WI38 (cell line): ENCODE measurements at regions not wholly inside any gene's neighbourhood (a gene's known extent, or its start where the extent isn't known, plus 50 kb on each side); places are given as distances from the start of the nearest gene placed in this dataset.

Experiments used
- H3K4me3 ChIP-seq: 2 replicates; pipeline ENCODE4 v1.5.1; 2011; ENCODE audit warnings: low read depth, mild to moderate bottlenecking, control low read depth, low read length
- CTCF ChIP-seq: IDR thresholded peaks from 2 replicates; pipeline ENCODE4 v1.5.1; 2012; ENCODE audit warnings: low read depth, mild to moderate bottlenecking, control low read depth, low read length

GRCh38 chr22:48394787-48395186 lies 1432.9 kb downstream of the BRD1 start:
- no peak for TF ChIP-seq CTCF
- no peak overlapping the region for H3K4me3 ChIP-seq

- H3K4me3 ChIP-seq, result no peak overlapping the region
- no peak for TF ChIP-seq CTCF
Measured at GRCh38 chr22:48393885-48394284, 1433.8 kb downstream of the BRD1 start.

- no peak for TF ChIP-seq CTCF
- no peak overlapping the region for H3K4me3 ChIP-seq
Measured at GRCh38 chr22:48393041-48393370, 1434.7 kb downstream of the BRD1 start.

- H3K4me3 ChIP-seq, result no peak overlapping the region
- TF ChIP-seq CTCF, result no peak
Measured at GRCh38 chr22:48391820-48392219, 1435.9 kb downstream of the BRD1 start.

- no peak overlapping the region for H3K4me3 ChIP-seq
- no peak for TF ChIP-seq CTCF
Measured at GRCh38 chr22:48391171-48391711, 1436.4 kb downstream of the BRD1 start.

- no peak overlapping the region for H3K4me3 ChIP-seq
- TF ChIP-seq CTCF, result no peak
Measured at GRCh38 chr22:48389916-48390315, 1437.8 kb downstream of the BRD1 start.

- no peak for TF ChIP-seq CTCF
Measured at GRCh38 chr22:48382197-48382596, 1445.5 kb downstream of the BRD1 start.

More at GRCh38 chr22:48382197-48382596, 1445.5 kb downstream of the BRD1 start:
- no peak overlapping the region for H3K4me3 ChIP-seq
